Activated CD4-positive, alpha-beta T cell treated with anti-CD3 and anti-CD28 coated beads, Interleukin-2, amount 50 U/mL, for 1 hour (primary cell): ENCODE measurements at regions not wholly inside any gene's neighbourhood (a gene's known extent, or its start where the extent isn't known, plus 50 kb on each side); places are given as distances from the start of the nearest gene placed in this dataset.
"Not testable (repeated sequence)": the region's sequence is repeated elsewhere in the genome, so short reads cannot be mapped to it uniquely, and the experiment has no call there.

ENCODE experiments used
- DNase-seq: peaks from one replicate; pipeline ENCODE4 v3.0.0-alpha.2; 2020

GRCh38 chr7:32680259-32681173 lies 185.2 kb downstream of the AVL9 start:
- no peak for DNase-seq

- DNase-seq: no peak
Measured at GRCh38 chr7:32679192-32679591, 183.9 kb downstream of the AVL9 start.

DNA sequence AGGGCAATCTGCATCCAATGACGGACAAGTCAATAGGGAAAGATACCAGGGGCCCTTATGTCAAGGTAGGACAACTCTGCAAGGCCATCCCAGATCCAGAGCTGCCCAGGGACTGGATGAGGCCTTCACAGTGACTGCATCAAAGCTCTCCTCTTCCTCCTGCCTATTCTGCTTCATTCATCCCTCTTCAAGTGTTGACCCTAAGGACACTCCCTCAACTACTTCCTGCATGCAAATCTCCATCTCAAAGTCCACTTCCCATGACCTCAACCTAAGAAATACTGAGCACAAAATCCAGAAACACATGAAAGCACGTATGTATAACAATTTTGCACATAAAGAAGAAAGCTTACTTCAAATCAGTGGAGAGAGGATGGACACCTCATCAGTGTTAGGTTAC lies 182.3 kb downstream of the AVL9 start:
- no peak for DNase-seq

DNA sequence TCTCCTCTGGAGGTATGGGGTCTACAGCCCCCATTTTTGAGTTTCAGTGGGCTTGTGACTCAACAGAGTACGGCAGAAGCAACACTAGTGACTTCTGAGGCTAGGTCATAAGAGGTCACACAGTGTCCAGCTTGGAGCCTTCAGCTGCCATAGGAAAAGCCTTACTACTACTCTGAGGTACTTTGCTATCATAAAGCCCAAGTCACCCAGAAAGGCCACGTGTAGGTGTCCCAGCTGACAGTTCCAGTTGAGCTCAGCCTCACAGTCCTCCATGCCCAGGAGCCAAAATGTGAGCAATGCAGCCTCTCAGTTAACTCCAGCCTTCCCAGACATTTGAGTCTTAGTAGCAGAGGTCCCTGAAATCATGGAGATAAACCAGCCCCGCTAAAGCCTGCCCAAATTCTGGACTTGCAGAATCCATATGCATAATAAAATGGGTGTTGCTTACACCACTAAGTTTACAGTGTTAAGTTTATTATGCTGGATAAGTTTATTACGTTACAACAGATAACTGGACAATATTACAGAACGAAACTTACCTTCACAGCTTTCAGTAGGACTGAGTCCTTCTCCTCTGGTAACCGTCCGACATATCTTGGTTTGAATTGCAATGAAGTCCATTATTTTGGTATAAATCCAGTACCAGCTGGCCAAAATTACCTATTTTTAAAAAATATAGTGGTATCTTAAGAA lies 181.1 kb downstream of the AVL9 start:
- DNase-seq: no peak

DNA sequence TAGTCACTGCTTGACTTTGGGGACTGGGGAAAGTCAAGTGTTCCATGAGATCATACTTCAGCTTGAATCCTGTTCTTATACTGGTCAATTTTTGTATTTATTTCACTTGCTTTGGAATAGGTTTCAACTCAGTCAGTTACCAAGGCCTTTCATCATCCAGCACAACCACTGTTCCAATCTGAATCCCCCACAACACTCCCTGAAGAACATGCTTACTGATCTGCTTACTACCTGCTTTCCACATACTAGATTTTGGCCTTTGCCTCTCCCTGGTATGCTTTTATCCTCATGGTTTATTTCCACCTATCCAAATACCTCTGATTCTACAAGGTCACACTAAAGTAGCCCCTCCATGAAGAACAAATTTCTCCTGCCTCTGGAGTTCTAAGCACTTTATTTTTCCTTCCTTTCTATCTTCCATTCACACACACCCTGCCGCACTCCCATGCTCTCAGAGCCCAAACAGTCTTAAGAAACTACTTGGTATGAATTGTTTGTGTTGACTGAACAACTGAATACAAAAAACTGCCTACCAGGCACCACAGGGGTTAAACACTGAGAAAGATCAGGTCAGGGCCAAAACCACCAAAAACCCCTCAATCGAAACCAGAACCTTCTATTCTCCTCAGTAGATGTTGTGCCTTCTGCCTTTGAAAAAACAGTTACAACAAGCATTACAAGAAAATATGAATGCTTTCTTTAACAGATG lies 178.1 kb downstream of the AVL9 start:
- no peak for DNase-seq

- DNase-seq: no peak
Measured at GRCh38 chr7:32670110-32671025, 175.1 kb downstream of the AVL9 start.

GRCh38 chr7:32669173-32669870 lies 174.0 kb downstream of the AVL9 start:
- DNase-seq: not testable (repeated sequence)

- DNase-seq: not testable (repeated sequence)
Measured at GRCh38 chr7:32668387-32669097, 173.3 kb downstream of the AVL9 start.

DNA sequence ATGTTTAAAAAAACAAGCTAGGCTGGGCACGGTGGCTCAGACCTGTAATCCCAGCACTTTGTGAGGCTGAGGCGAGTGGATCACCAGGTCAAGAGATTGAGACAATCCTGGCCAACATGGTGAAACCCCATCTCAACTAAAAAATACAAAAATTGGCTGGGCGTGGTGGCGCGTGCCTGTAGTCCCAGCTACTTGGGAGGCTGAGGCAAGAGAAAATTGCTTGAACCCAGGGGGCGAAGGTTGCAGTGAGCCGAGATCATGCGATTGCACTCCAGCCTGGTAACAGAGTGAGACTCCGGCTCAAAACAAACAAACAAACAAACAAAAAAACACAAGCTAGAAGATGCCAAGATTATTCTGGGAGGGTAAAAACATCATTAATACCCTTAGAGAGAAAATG lies 172.3 kb downstream of the AVL9 start:
- not testable (repeated sequence) for DNase-seq

- DNase-seq: not testable (repeated sequence)
Measured at GRCh38 chr7:32663805-32664211, 168.5 kb downstream of the AVL9 start.

- DNase-seq: not testable (repeated sequence)
Measured at GRCh38 chr7:32662509-32662908, 167.2 kb downstream of the AVL9 start.

DNA sequence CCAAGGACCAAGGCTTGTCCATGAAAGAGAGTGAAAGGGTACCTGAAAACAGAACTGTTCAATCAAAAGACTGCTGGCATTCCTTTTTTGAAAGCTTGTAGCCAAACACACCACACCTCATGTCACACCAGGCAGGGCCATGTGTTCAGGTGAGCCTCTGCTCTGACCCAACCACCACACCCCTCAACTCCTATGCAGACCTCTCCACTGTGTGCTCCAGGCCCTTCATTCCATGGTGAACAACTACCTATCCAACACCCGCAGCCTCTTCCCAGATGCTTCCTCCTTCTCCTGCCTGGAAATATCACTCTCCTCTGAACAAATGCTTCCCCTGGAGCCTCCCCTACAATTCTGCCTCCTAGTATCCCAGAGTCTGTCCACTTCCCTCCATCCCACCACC lies 166.6 kb downstream of the AVL9 start:
- no peak for DNase-seq

- DNase-seq: no peak
Measured at GRCh38 chr7:32661501-32661900, 166.2 kb downstream of the AVL9 start.

- DNase-seq: no peak
Measured at GRCh38 chr7:32660936-32661335, 165.6 kb downstream of the AVL9 start.

DNA sequence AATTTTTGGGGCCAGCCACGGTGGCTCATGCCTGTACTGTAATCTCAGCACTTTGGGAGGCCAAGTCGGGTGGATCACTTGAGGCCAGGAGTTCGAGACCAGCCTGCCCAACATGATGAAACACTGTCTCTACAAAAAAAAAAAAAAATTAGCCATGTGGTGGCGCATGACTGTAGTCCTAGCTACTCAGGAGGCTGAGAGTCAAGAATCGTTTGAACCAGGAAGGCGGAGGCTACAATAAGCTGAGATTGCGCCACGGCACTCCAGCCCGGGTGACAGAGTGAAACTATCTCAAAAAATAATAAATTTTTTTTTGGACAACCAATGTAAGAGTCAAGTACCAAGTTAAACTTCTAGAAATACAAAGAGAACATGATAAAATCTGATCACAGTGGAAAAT lies 164.6 kb downstream of the AVL9 start:
- DNase-seq: no peak

DNA sequence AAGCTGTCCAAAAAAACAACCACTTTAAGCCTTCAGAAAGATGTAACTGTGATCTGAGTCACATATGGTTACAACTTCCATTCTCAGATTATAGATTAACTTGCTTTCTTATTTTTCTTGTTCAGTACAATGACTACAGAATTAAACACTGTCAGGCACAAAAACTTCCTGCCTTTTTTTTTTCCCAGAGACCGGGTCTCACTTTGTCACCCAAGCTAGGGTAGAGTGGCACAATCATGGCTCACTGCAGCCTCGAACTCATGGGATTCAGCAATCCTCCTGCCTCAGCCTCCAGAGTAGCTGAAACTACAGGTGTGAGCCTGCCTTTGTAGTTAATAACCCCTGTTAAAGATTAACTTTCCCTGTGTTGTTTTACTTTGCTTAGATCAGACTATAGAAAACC lies 163.2 kb downstream of the AVL9 start:
- no peak for DNase-seq

- no peak for DNase-seq
Measured at GRCh38 chr7:32658034-32658433, 162.7 kb downstream of the AVL9 start.

- not testable (repeated sequence) for DNase-seq
Measured at GRCh38 chr7:32654549-32654948, 159.3 kb downstream of the AVL9 start.

DNA sequence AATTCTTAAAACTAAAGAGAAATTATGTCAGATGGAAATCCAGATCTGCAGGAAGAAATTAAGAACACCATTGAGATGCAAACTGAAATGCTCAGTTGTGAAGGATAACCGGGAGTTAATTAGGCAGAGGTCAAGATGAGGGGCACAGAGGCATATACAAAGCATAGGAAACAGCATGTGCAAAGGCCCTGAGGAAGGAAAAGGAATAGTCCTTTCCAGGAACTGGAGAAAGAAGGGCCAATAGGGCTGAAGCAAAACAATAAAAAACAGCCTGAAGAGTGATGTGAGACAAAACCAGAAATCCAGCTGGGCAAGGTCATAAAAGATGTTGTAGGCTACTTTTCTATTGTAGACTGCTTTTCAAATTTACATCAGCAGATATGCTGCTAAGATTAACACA lies 155.1 kb downstream of the AVL9 start:
- DNase-seq: not testable (repeated sequence)

- no peak for DNase-seq
Measured at GRCh38 chr7:32648408-32649156, 153.3 kb downstream of the AVL9 start.
